ENCODE measurements at regions not wholly inside any gene's neighbourhood (a gene's known extent, or its start where the extent isn't known, plus 50 kb on each side); places are given as distances from the start of the nearest gene placed in this dataset.

DNA sequence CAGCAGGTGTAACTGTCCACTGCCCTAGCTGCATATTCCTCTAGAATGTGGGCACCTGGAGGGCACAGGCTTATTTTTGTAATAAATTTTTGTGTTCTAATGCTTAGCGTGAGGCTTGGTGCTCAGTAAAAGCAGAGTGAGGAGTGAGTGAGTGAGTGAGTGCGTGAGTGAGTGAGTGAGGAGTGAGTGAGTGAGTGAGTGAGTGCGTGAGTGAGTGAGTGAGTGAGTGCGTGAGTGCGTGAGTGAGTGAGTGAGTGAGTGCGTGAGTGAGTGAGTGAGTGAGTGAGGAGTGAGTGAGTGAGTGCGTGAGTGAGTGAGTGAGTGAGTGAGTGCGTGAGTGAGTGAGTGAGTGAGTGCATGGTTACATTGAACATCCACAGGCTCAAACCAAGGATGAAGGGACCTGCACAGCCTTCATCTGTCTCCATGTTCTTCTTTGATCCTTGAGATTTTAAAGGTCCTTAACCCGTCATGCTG, 371.5 kb downstream of the MED10 start:
- DNase-seq (ENCODE audit: low read depth in 3 of 3) = no peak

DNA sequence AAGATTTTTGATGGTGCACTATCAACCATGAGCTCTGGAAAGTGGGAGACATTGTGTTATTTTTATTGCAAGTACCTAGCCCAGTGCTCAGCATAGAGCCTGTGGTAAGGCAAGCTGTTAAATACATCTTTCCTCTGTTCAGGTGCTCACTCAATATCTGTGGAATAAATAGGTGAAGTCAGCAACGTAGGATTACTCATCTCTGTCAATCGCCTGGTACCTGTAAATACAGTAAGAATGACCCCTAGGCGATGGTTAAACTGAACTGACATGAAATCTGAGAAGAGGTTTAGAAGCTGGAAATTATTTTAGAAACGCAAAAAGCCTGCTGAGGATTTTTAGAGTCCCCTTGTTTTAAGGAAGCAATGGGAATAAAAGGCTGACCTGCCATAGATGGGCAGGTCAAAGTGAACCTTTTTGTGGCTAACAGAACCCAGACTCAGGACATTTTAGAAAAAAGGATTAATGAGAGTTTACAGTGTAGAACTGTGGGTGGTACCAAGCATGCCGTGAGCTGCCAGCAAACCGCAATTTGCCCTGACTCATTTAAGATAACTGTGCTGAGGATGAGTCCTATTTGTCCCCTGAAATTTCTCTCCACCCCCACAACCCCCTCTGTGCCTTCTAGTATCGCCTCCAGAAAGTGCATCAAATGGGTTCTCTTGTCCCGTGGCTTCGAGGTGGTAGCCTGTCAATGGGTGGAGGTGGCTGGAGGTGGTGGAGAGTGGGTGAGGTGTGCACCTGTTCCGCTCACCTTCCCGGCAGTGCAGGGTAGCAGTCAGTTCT, 375.1 kb downstream of the MED10 start:
- DNase-seq (ENCODE audit: low read depth in 3 of 3) = no peak

- no peak for DNase-seq (ENCODE audit: low read depth in 3 of 3)
Observed at GRCh38 chr5:6000867-6001266, 377.5 kb downstream of the MED10 start.

DNA sequence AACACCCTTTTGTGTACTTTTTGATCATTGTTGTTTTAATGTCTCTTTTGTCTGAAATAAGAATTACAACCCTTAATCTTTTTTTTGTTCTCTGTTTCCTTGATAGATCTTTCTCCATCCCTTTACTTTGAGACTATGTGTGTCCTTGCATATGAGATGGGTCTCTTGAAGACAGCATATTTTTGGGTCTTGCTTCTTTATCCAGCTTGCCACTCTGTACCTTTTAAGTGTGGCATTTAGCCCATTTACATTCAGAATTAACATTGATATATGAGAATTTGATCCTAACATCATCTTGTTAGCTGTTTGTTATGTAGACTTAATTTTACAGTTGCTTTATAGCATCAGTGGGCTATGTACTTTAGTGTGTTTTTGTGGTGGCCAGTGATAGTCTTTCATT, 382.5 kb downstream of the MED10 start:
- DNase-seq (ENCODE audit: low read depth in 3 of 3) = no peak

DNA sequence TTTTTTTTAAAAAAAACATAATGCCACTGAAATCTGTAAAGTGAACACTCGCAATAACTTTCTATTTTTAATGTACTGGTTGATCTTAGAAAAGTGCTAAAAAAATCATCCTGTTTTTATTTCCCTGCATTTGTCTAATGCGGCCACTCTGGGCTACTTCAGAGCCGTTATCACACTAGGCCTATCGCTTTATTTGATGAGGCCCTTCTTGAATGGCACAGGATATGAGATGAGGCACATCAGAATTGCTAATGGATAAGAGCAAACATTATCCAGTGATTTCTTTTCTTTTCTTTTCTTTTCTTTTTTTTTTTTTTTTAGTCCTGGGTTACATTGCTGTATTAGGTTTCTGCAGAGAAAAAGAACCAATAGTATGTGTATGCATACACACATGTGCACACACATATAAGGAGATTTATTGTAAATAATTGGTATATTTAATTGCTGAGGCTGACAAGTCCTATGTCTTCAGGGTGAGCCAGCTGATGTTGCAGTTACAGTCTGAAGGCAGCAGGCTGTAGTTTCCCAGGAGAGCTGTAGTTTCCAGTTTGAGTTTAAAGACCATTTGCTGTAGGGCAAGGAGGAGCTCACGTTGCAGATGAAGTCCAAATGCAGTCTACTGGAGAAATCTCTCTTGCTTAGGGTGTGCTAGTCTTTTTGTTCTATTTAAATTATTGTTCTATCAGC, 391.7 kb downstream of the MED10 start:
- no peak for DNase-seq (ENCODE audit: low read depth in 3 of 3)

DNA sequence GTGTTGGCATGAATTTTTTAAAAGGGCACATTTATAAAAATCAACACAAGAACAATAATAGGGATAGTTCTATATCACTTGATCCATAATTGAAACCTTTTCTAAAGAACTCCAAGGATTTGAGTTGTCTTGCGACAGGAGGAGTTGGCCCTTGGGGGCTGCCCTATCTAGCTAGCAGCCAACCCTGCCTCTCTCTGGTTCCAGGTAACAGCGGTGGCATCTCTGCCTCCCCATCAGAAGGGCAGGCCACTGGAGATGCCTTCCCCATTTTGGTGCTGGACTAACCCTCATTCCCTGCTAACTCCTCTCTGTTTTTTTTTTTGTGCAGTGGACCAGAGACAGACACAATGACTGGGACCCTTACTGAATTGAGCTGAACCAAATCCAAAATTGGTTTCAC, 393.0 kb downstream of the MED10 start:
- no peak for DNase-seq (ENCODE audit: low read depth in 3 of 3)

GRCh38 chr5:5983261-5983980, 394.9 kb downstream of the MED10 start:
- DNase-seq (ENCODE audit: low read depth in 3 of 3) = no peak

DNA sequence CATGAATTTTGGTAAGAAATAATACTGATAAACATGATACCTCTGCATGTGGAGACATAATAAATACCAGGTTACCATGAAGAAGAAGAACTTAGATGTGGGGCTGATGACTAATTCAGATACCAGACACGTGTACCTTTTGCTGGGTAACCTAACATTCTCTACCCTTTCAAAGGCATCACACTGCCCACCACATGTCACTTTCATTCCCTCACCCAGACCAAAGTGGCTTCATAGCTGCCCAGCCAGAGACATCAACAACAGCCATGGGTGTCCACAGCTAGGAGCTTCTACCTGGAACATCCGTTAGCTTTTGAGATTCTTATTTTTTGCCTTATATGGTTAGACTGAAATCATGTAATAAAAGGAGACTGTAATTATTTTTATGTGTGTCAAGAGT, 396.8 kb downstream of the MED10 start:
- no peak for DNase-seq (ENCODE audit: low read depth in 3 of 3)

- no peak for DNase-seq (ENCODE audit: low read depth in 3 of 3)
Observed at GRCh38 chr5:5980538-5980895, 397.8 kb downstream of the MED10 start.

GRCh38 chr5:5979761-5980537, 398.4 kb downstream of the MED10 start:
- DNase-seq (ENCODE audit: low read depth in 3 of 3) = no peak

- DNase-seq (ENCODE audit: low read depth in 3 of 3) = no peak
Observed at GRCh38 chr5:5979377-5979760, 399.0 kb downstream of the MED10 start.

GRCh38 chr5:5978501-5979376, 399.6 kb downstream of the MED10 start:
- no peak for DNase-seq (ENCODE audit: low read depth in 3 of 3)

DNA sequence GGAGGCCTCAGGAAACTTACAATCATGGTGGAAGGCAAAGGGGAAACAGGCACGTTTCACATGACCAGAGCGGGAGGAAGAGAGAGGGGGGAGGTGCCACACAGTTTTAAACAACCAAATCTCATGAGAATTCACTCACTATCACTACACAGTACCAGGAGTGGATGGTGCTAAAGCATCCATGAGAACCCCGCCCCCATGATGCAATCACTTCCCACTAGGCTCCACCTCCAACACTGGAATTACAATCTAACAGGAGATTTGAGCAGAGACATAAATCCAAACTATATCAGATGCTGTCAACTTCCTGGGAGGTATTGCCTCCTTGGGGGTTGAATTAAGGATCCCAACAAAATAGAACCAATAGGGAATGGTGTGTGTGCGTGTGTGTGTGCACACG, 407.1 kb downstream of the MED10 start:
- no peak for DNase-seq (ENCODE audit: low read depth in 3 of 3)

GRCh38 chr5:5969942-5970483, 408.3 kb downstream of the MED10 start:
- no peak for DNase-seq (ENCODE audit: low read depth in 3 of 3)

DNA sequence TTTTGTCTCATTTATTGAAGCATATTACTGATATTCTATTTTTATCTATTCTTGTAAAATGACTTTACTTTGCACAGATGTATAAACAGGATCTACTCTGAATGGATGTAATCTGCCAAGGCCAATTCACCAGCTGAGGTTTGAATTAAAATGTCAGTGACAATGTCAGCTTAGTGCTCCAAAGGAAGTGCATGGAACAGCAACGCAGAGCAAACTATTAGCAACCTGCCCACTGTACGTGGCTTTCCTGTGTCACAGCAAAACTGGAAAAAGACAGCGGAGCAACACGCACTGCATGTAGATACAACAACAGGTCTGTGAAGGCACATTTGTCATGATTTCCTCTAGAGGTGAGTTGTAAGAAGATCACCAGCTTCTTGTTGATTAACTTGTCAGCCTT, 409.4 kb downstream of the MED10 start:
- no peak for DNase-seq (ENCODE audit: low read depth in 3 of 3)

GRCh38 chr5:5967944-5968343, 410.4 kb downstream of the MED10 start:
- DNase-seq (ENCODE audit: low read depth in 3 of 3) = no peak

GRCh38 chr5:5967373-5967772, 411.0 kb downstream of the MED10 start:
- no peak for DNase-seq (ENCODE audit: low read depth in 3 of 3)

GRCh38 chr5:5965132-5965531, 413.2 kb downstream of the MED10 start:
- DNase-seq (ENCODE audit: low read depth in 3 of 3) = no peak

GRCh38 chr5:5964347-5964746, 414.0 kb downstream of the MED10 start:
- DNase-seq (ENCODE audit: low read depth in 3 of 3) = no peak

DNA sequence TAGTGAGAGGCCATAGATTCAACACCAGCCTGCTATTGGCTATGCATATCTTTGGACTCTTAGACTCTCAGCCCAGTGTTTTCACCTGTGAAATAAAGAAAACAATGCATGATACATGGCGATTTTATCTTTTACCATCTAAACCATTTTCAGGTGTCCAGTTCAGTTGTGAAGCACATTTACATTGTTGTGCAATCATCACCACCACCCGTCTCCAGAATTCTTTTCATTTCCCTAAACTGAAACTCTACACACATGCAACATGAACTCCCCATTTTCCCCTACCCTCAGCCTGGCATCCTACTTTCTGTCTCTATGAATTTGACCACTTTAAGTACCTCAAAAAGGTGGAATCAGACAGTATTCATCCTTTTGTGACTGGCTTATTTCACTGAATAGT, 420.6 kb downstream of the MED10 start:
- DNase-seq (ENCODE audit: low read depth in 3 of 3) = no peak

- DNase-seq (ENCODE audit: low read depth in 3 of 3) = no peak
Observed at GRCh38 chr5:5954275-5954598, 424.1 kb downstream of the MED10 start.

Measured in stimulated activated CD4-positive, alpha-beta T cell treated with anti-CD3 and anti-CD28 coated beads, TNF-alpha, amount 100 ng/mL, for 4 hours (primary cell).